Cardiac muscle cell (in vitro differentiated cells and primary cell): ENCODE measurements at regions not wholly inside any gene's neighbourhood (a gene's known extent, or its start where the extent isn't known, plus 50 kb on each side); places are given as distances from the start of the nearest gene placed in this dataset.

Experiments used
- DNase-seq, 2 donors: peaks; one replicate each; pipeline versions ENCODE4 v3.0.0 to v3.0.0-alpha.2; 2010 to 2017; ENCODE audit warnings: low read depth in 1 of 2, low spot score in 1 of 2
- H3K27ac ChIP-seq: fragments of 200-600 bp; sonication (generic); 2 replicates; pipeline ENCODE4 v1.5.1; 2016
- H3K27me3 ChIP-seq: fragments of 200-600 bp; sonication (generic); 2 replicates; pipeline ENCODE4 v1.6.0; 2016; ENCODE audit warnings: control low read depth
- H3K36me3 ChIP-seq: fragments of 200-600 bp; sonication (generic); 2 replicates; pipeline ENCODE4 v1.5.1; 2016; ENCODE audit warnings: control low read depth
- H3K4me1 ChIP-seq: fragments of 200-600 bp; sonication (generic); 2 replicates; pipeline ENCODE4 v1.8.1; 2017; ENCODE audit warnings: low read depth, mild to moderate bottlenecking, mixed run types
- H3K4me3 ChIP-seq: fragments of 200-600 bp; sonication (generic); 2 replicates; pipeline ENCODE4 v1.5.1; 2016; ENCODE audit warnings: mild to moderate bottlenecking
- H3K9me3 ChIP-seq: fragments of 200-600 bp; sonication (generic); 2 replicates; pipeline ENCODE4 v1.5.1; 2017; ENCODE audit warnings: low read depth, mild to moderate bottlenecking, control low read depth
- TF ChIP-seq, protein P1 (sequence below): IDR thresholded peaks from 2 replicates; pipeline ENCODE4 v1.5.1; 2012; ENCODE audit warnings: low read depth, mild to moderate bottlenecking, low read length

- H3K36me3 ChIP-seq = no peaks in the 10 kb centered on the region
- H3K27me3 ChIP-seq = no peaks in the 10 kb centered on the region
- DNase-seq = no peak
- no peaks in the 10 kb centered on the region for H3K4me1 ChIP-seq
- no peak overlapping the region for H3K27ac ChIP-seq
- TF ChIP-seq, protein P1, sequence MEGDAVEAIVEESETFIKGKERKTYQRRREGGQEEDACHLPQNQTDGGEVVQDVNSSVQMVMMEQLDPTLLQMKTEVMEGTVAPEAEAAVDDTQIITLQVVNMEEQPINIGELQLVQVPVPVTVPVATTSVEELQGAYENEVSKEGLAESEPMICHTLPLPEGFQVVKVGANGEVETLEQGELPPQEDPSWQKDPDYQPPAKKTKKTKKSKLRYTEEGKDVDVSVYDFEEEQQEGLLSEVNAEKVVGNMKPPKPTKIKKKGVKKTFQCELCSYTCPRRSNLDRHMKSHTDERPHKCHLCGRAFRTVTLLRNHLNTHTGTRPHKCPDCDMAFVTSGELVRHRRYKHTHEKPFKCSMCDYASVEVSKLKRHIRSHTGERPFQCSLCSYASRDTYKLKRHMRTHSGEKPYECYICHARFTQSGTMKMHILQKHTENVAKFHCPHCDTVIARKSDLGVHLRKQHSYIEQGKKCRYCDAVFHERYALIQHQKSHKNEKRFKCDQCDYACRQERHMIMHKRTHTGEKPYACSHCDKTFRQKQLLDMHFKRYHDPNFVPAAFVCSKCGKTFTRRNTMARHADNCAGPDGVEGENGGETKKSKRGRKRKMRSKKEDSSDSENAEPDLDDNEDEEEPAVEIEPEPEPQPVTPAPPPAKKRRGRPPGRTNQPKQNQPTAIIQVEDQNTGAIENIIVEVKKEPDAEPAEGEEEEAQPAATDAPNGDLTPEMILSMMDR = no peak
- no peaks in the 10 kb centered on the region for H3K9me3 ChIP-seq
- H3K4me3 ChIP-seq = no peak overlapping the region
These were observed 694.4 kb upstream of the FAM241A start for GRCh38 chr4:111450867-111451266.

DNA sequence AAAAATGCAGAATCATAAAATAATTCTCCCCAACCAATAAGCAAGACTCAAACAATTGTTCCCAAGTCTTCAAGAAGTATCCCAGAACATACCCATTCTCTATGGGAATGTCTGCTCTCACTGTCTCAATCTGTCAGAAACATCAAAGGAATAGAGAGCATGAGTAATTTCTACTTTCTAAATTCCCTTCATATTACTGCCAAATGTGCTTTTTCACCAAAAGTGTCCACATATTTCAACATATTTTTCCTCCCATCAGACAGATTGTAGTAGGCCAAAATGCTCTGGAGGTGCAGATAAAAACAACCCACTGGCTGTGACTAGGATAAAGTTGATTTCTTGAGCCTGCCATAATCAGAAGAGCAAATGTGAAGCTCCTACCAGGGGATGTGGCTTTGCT is 692.0 kb upstream of the FAM241A start:
- TF ChIP-seq, protein P1 = no peak
- peak in 1 of 2 donors; percentile 34 for DNase-seq
- no peak overlapping the region for H3K27ac ChIP-seq

GRCh38 chr4:111454961-111455360 is 690.3 kb upstream of the FAM241A start:
- H3K4me3 ChIP-seq = no peak overlapping the region
- no peak overlapping the region for H3K27ac ChIP-seq
- DNase-seq = peak in 1 of 2 donors; percentile 20
- TF ChIP-seq, protein P1 = no peak
- H3K4me1 ChIP-seq = no peaks in the 10 kb centered on the region
- no peaks in the 10 kb centered on the region for H3K27me3 ChIP-seq
- H3K36me3 ChIP-seq = no peaks in the 10 kb centered on the region
- H3K9me3 ChIP-seq = no peaks in the 10 kb centered on the region

More for the DNA sequence above, 692.0 kb upstream of the FAM241A start:
- H3K4me1 ChIP-seq = no peaks in the 10 kb centered on the region
- no peaks in the 10 kb centered on the region for H3K27me3 ChIP-seq
- H3K36me3 ChIP-seq = no peaks in the 10 kb centered on the region
- H3K9me3 ChIP-seq = no peaks in the 10 kb centered on the region
- no peak overlapping the region for H3K4me3 ChIP-seq

GRCh38 chr4:111464251-111465045 is 680.8 kb upstream of the FAM241A start:
- Histone ChIP-seq H3K36me3 (no peaks in the 10 kb centered on the region), H3K4me1 (no peaks in the 10 kb centered on the region), H3K4me3 (no peak overlapping the region), H3K27ac (no peak overlapping the region), H3K9me3 (peaks cover 3% of the 10 kb centered on the region), H3K27me3 (no peaks in the 10 kb centered on the region)
- TF ChIP-seq, protein P1 = no peak
- DNase-seq = peak in 1 of 2 donors; percentile 26

DNA sequence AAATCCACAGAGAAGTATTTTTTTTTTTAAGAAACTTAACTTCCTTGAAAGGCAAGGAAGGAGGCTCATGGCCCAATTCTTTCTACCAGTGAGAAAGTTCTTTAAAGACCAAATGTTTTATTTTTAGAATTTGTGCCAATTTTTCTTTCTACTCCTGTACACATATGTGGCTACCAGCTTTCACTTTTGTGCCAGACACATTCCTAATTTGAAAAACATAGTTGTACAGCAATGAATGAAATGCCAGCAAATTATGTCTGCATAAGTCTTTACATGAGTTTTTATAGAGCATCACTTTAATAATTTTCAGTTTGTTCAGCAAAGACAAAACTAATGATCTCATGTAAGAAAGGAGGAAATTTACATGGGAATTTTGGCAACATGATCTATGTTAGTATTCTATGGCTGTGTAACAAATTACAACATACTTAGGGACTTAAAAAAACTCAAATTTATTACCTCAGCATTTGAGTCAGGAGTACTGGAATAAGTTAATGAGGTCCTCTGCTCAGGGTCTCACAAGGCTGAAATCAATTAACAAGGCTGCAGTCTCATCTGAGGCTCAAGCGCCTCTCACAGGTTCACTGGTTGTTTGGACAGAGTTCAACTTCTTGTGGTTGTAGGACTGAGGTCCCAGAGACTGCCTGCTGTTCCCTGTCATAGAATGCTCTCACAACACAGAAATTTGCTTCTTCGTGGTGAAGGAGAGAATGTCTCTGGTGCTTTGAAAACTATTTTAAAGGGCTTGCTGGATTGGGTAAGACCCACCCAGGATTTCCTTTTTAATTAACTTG is 678.2 kb upstream of the FAM241A start:
- Histone ChIP-seq H3K9me3 (peaks cover 3% of the 10 kb centered on the region), H3K4me1 (no peaks in the 10 kb centered on the region), H3K36me3 (no peaks in the 10 kb centered on the region), H3K27me3 (no peaks in the 10 kb centered on the region), H3K27ac (no peak overlapping the region), H3K4me3 (no peak overlapping the region)
- TF ChIP-seq, protein P1 = no peak
- DNase-seq = no peak
